HepG2 (cell line): ENCODE measurements at regions not wholly inside any gene's neighbourhood (a gene's known extent, or its start where the extent isn't known, plus 50 kb on each side); places are given as distances from the start of the nearest gene placed in this dataset.

ENCODE experiments used
- CCAR2 ChIP-seq: fragments of 200-400 bp; formaldehyde crosslinking; optimal IDR thresholded peaks from 2 replicates; pipeline ENCODE3; 2018; ENCODE audit warnings: low read depth, mild to moderate bottlenecking, low read length, moderate library complexity
- CTCF ChIP-seq: sonication (generic); formaldehyde crosslinking; IDR thresholded peaks from 2 replicates; pipeline ENCODE4 v1.5.0; 2020; ENCODE audit warnings: mild to moderate bottlenecking, missing genetic modification reagents, moderate library complexity
- RAD21 ChIP-seq: fragments of 450-650 bp; formaldehyde crosslinking; IDR thresholded peaks from 2 replicates; pipeline ENCODE4 v1.5.0; 2020; ENCODE audit warnings: mild to moderate bottlenecking
- ZFP36L1 ChIP-seq: sonication (generic); formaldehyde crosslinking; IDR thresholded peaks from 2 replicates; pipeline ENCODE4 v1.8.0; 2022; ENCODE audit warnings: mild to moderate bottlenecking, missing genetic modification reagents, moderate library complexity
- ZMYM3 ChIP-seq: sonication (generic); formaldehyde crosslinking; IDR thresholded peaks from 2 replicates; pipeline ENCODE4 v1.5.1; 2020; ENCODE audit warnings: mild to moderate bottlenecking, missing genetic modification reagents
- ZNF512 ChIP-seq: sonication (generic); formaldehyde crosslinking; IDR thresholded peaks from 2 replicates; pipeline ENCODE4 v1.4.0; 2020; ENCODE audit warnings: mild to moderate bottlenecking, missing genetic modification reagents
- ZNF629 ChIP-seq: sonication (generic); formaldehyde crosslinking; conservative IDR thresholded peaks from 2 replicates; pipeline ENCODE4 v1.5.0; 2020; ENCODE audit warnings: missing genetic modification reagents
- TF ChIP-seq, protein P1 (sequence below): sonication (generic); formaldehyde crosslinking; IDR thresholded peaks from 2 replicates; pipeline ENCODE4 v1.5.0; 2020; ENCODE audit warnings: mild to moderate bottlenecking, missing genetic modification reagents, borderline replicate concordance
- TF ChIP-seq, protein P2 (sequence below): sonication (generic); formaldehyde crosslinking; IDR thresholded peaks from 2 replicates; pipeline ENCODE4 v1.4.0; 2020; ENCODE audit warnings: mild to moderate bottlenecking, missing genetic modification reagents
- TF ChIP-seq, protein P3 (sequence below): sonication (generic); formaldehyde crosslinking; IDR thresholded peaks from 2 replicates; pipeline ENCODE4 v1.5.1; 2020; ENCODE audit warnings: missing genetic modification reagents, mild to moderate bottlenecking, borderline replicate concordance

DNA sequence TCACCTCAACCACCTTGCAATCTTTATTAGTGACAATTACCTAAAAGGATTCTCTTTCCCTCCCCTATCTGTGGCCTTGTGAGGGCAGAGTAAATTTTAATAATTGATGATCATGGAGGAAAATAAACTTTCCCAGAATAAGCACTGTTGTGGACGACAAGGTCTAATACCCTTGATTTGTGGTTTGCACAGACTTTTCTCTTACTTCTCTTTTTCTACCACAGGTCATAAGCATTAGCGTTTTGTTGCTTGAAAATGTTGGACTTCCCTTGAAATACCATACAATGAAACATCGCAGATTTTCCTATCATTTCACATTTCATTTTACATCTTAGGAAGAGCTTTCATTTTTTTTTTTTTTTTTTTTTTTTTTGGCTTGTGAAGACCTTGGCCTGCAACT is 188.1 kb upstream of the TMEM72 start:
- TF ChIP-seq, protein P1, sequence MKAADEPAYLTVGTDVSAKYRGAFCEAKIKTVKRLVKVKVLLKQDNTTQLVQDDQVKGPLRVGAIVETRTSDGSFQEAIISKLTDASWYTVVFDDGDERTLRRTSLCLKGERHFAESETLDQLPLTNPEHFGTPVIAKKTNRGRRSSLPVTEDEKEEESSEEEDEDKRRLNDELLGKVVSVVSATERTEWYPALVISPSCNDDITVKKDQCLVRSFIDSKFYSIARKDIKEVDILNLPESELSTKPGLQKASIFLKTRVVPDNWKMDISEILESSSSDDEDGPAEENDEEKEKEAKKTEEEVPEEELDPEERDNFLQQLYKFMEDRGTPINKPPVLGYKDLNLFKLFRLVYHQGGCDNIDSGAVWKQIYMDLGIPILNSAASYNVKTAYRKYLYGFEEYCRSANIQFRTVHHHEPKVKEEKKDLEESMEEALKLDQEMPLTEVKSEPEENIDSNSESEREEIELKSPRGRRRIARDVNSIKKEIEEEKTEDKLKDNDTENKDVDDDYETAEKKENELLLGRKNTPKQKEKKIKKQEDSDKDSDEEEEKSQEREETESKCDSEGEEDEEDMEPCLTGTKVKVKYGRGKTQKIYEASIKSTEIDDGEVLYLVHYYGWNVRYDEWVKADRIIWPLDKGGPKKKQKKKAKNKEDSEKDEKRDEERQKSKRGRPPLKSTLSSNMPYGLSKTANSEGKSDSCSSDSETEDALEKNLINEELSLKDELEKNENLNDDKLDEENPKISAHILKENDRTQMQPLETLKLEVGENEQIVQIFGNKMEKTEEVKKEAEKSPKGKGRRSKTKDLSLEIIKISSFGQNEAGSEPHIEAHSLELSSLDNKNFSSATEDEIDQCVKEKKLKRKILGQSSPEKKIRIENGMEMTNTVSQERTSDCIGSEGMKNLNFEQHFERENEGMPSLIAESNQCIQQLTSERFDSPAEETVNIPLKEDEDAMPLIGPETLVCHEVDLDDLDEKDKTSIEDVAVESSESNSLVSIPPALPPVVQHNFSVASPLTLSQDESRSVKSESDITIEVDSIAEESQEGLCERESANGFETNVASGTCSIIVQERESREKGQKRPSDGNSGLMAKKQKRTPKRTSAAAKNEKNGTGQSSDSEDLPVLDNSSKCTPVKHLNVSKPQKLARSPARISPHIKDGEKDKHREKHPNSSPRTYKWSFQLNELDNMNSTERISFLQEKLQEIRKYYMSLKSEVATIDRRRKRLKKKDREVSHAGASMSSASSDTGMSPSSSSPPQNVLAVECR (CRISPR knock-in tag): no peak
- TF ChIP-seq, protein P2, sequence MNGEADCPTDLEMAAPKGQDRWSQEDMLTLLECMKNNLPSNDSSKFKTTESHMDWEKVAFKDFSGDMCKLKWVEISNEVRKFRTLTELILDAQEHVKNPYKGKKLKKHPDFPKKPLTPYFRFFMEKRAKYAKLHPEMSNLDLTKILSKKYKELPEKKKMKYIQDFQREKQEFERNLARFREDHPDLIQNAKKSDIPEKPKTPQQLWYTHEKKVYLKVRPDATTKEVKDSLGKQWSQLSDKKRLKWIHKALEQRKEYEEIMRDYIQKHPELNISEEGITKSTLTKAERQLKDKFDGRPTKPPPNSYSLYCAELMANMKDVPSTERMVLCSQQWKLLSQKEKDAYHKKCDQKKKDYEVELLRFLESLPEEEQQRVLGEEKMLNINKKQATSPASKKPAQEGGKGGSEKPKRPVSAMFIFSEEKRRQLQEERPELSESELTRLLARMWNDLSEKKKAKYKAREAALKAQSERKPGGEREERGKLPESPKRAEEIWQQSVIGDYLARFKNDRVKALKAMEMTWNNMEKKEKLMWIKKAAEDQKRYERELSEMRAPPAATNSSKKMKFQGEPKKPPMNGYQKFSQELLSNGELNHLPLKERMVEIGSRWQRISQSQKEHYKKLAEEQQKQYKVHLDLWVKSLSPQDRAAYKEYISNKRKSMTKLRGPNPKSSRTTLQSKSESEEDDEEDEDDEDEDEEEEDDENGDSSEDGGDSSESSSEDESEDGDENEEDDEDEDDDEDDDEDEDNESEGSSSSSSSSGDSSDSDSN: no peak
- TF ChIP-seq CTCF (CRISPR knock-in tag): no peak
- TF ChIP-seq ZNF629 (CRISPR knock-in tag): no peak
- TF ChIP-seq ZMYM3 (CRISPR knock-in tag): no peak
- no peak for TF ChIP-seq CCAR2
- TF ChIP-seq ZNF512 (CRISPR knock-in tag): no peak
- TF ChIP-seq, protein P3, sequence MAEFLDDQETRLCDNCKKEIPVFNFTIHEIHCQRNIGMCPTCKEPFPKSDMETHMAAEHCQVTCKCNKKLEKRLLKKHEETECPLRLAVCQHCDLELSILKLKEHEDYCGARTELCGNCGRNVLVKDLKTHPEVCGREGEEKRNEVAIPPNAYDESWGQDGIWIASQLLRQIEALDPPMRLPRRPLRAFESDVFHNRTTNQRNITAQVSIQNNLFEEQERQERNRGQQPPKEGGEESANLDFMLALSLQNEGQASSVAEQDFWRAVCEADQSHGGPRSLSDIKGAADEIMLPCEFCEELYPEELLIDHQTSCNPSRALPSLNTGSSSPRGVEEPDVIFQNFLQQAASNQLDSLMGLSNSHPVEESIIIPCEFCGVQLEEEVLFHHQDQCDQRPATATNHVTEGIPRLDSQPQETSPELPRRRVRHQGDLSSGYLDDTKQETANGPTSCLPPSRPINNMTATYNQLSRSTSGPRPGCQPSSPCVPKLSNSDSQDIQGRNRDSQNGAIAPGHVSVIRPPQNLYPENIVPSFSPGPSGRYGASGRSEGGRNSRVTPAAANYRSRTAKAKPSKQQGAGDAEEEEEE (CRISPR knock-in tag): no peak
- no peak for TF ChIP-seq ZFP36L1 (CRISPR knock-in tag)
- TF ChIP-seq RAD21 (CRISPR knock-in tag): no peak
